OCI-LY3 (cell line): ENCODE measurements at regions not wholly inside any gene's neighbourhood (a gene's known extent, or its start where the extent isn't known, plus 50 kb on each side); places are given as distances from the start of the nearest gene placed in this dataset.

Experiments used
- H2AFZ ChIP-seq: fragments of 200-600, 300-600 bp; shearing (Covaris generic); 2 replicates; pipeline ENCODE4 v1.6.0; 2014; ENCODE audit warnings: antibody characterized with exemption, low read depth, low read length
- H3K27ac ChIP-seq: fragments of 200-600, 300-600 bp; sonication (generic); 2 replicates; pipeline ENCODE4 v1.5.1; 2014; ENCODE audit warnings: mild to moderate bottlenecking, low read length, moderate library complexity, mixed read lengths
- H3K27me3 ChIP-seq: fragments of 200-600, 300-600 bp; sonication (generic); 2 replicates; pipeline ENCODE4 v1.6.1; 2014; ENCODE audit warnings: low read depth, low read length, mixed read lengths
- H3K36me3 ChIP-seq: fragments of 200-600, 300-600 bp; sonication (generic); replicated peaks from 2 replicates; pipeline ENCODE3; 2014; ENCODE audit warnings: low read depth, low read length, mixed read lengths
- H3K4me1 ChIP-seq: fragments of 300-600, 200-600 bp; sonication (generic); 2 replicates; pipeline ENCODE4 v1.6.1; 2014; ENCODE audit warnings: low read length, mixed read lengths
- H3K4me2 ChIP-seq: fragments of 200-600, 300-600 bp; sonication (generic); 2 replicates; pipeline ENCODE4 v1.6.1; 2014; ENCODE audit warnings: low read length, mixed read lengths
- H3K4me3 ChIP-seq: fragments of 300-600, 200-600 bp; sonication (generic); 2 replicates; pipeline ENCODE4 v1.5.1; 2014; ENCODE audit warnings: antibody characterized with exemption, mild to moderate bottlenecking, low read length, moderate library complexity
- H3K79me2 ChIP-seq: fragments of 300-600, 200-600 bp; shearing (Covaris generic); 2 replicates; pipeline ENCODE4 v1.6.1; 2014; ENCODE audit warnings: mild to moderate bottlenecking, low read length, mixed read lengths
- H3K9ac ChIP-seq: fragments of 300-600, 200-600 bp; shearing (Covaris generic); 2 replicates; pipeline ENCODE4 v1.6.0; 2014; ENCODE audit warnings: mild to moderate bottlenecking, low read length, moderate library complexity
- H3K9me3 ChIP-seq: fragments of 200-600, 300-600 bp; shearing (Covaris generic); 2 replicates; pipeline ENCODE4 v1.6.1; 2014; ENCODE audit warnings: low read length, mixed read lengths; ENCODE audit not compliant: insufficient read depth
- H4K20me1 ChIP-seq: fragments of 200-600, 300-600 bp; sonication (generic); 2 replicates; pipeline ENCODE4 v1.6.1; 2016; ENCODE audit warnings: low read length, mixed read lengths; ENCODE audit not compliant: insufficient read depth
- CTCF ChIP-seq: fragments of 200-600, 300-600 bp; sonication (generic); IDR thresholded peaks from 2 replicates; pipeline ENCODE4 v1.5.1; 2014; ENCODE audit warnings: antibody characterized with exemption, low read length, low read depth
- EZH2phosphoT487 ChIP-seq: fragments of 200-600 bp; shearing (Covaris generic); IDR thresholded peaks from 2 replicates; pipeline ENCODE4 v1.6.1; 2018; ENCODE audit warnings: antibody characterized with exemption, mixed run types, low read depth

GRCh38 chr15:99857836-99858235, 124.6 kb upstream of the LYSMD4 start:
- Histone ChIP-seq H3K9me3 (no peaks in the 10 kb centered on the region), H3K36me3 (no peaks in the 10 kb centered on the region), H3K4me3 (no peak overlapping the region), H3K27ac (no peak overlapping the region), H3K4me2 (no peak overlapping the region), H4K20me1 (no peaks in the 10 kb centered on the region), H3K79me2 (no peaks in the 10 kb centered on the region), H3K4me1 (no peaks in the 10 kb centered on the region), H3K9ac (no peak overlapping the region), H3K27me3 (no peaks in the 10 kb centered on the region), H2AFZ (no peak overlapping the region)
- no peak for TF ChIP-seq CTCF
- TF ChIP-seq EZH2phosphoT487 = no peak

GRCh38 chr15:99850517-99850916, 117.3 kb upstream of the LYSMD4 start:
- Histone ChIP-seq H3K9me3 (no peaks in the 10 kb centered on the region), H2AFZ (no peak overlapping the region), H4K20me1 (no peaks in the 10 kb centered on the region), H3K36me3 (no peaks in the 10 kb centered on the region), H3K79me2 (no peaks in the 10 kb centered on the region), H3K27ac (no peak overlapping the region), H3K4me2 (no peak overlapping the region), H3K4me1 (no peaks in the 10 kb centered on the region), H3K9ac (no peak overlapping the region), H3K4me3 (no peak overlapping the region), H3K27me3 (no peaks in the 10 kb centered on the region)
- no peak for TF ChIP-seq CTCF
- no peak for TF ChIP-seq EZH2phosphoT487

- Histone ChIP-seq H2AFZ (no peak overlapping the region), H3K9ac (no peak overlapping the region), H4K20me1 (no peaks in the 10 kb centered on the region), H3K4me3 (no peak overlapping the region), H3K9me3 (no peaks in the 10 kb centered on the region), H3K4me1 (peaks cover 10% of the 10 kb centered on the region), H3K27me3 (no peaks in the 10 kb centered on the region), H3K4me2 (no peak overlapping the region), H3K36me3 (no peaks in the 10 kb centered on the region), H3K79me2 (no peaks in the 10 kb centered on the region), H3K27ac (no peak overlapping the region)
- TF ChIP-seq CTCF = no peak
- no peak for TF ChIP-seq EZH2phosphoT487
Measured at GRCh38 chr15:99845009-99845408, 111.8 kb upstream of the LYSMD4 start.

GRCh38 chr15:99844150-99844549, 110.9 kb upstream of the LYSMD4 start:
- H3K36me3 ChIP-seq = no peaks in the 10 kb centered on the region
- no peak overlapping the region for H3K27ac ChIP-seq
- H2AFZ ChIP-seq = no peak overlapping the region
- H3K27me3 ChIP-seq = no peaks in the 10 kb centered on the region
- no peak overlapping the region for H3K4me3 ChIP-seq
- H4K20me1 ChIP-seq = no peaks in the 10 kb centered on the region
- H3K9me3 ChIP-seq = no peaks in the 10 kb centered on the region
- H3K9ac ChIP-seq = no peak overlapping the region
- TF ChIP-seq EZH2phosphoT487 (no peak), CTCF (no peak)
- peaks cover 10% of the 10 kb centered on the region for H3K4me1 ChIP-seq
- H3K4me2 ChIP-seq = no peak overlapping the region
- no peaks in the 10 kb centered on the region for H3K79me2 ChIP-seq
